HG02884 (cell line): ENCODE measurements at regions not wholly inside any gene's neighbourhood (a gene's known extent, or its start where the extent isn't known, plus 50 kb on each side); places are given as distances from the start of the nearest gene placed in this dataset.

Experiments used
- ATAC-seq: cut with Tn5 transposase; IDR thresholded peaks from one replicate; pipeline ENCODE4 v1.9.1; 2021; ENCODE audit warnings: mild to moderate bottlenecking, moderate library complexity; ENCODE audit not compliant: unreplicated experiment

- no peak for ATAC-seq
These were observed 130.9 kb downstream of the PALM2AKAP2 start for GRCh38 chr9:109910671-109911518.

- no peak for ATAC-seq
These were observed 132.1 kb downstream of the PALM2AKAP2 start for GRCh38 chr9:109912082-109912582.

- ATAC-seq = no peak
These were observed 132.9 kb downstream of the PALM2AKAP2 start for GRCh38 chr9:109912726-109913460.

GRCh38 chr9:109913461-109913810 lies 133.4 kb downstream of the PALM2AKAP2 start:
- no peak for ATAC-seq

GRCh38 chr9:109914280-109915027 lies 134.5 kb downstream of the PALM2AKAP2 start:
- peak; percentile 45 for ATAC-seq

GRCh38 chr9:109916316-109916715 lies 136.3 kb downstream of the PALM2AKAP2 start:
- no peak for ATAC-seq

GRCh38 chr9:109918339-109919163 lies 138.6 kb downstream of the PALM2AKAP2 start:
- ATAC-seq = peak; percentile 68

GRCh38 chr9:109919736-109920408 lies 139.9 kb downstream of the PALM2AKAP2 start:
- ATAC-seq = no peak

- ATAC-seq = no peak
These were observed 142.8 kb downstream of the PALM2AKAP2 start for GRCh38 chr9:109922617-109923470.

- ATAC-seq = no peak
These were observed 143.4 kb downstream of the PALM2AKAP2 start for GRCh38 chr9:109923471-109923760.

- ATAC-seq = no peak
These were observed 143.8 kb downstream of the PALM2AKAP2 start for GRCh38 chr9:109923806-109924205.

- ATAC-seq = no peak
These were observed 145.8 kb downstream of the PALM2AKAP2 start for GRCh38 chr9:109925799-109926198.

GRCh38 chr9:109926421-109926869 lies 146.4 kb downstream of the PALM2AKAP2 start:
- ATAC-seq = no peak

- no peak for ATAC-seq
These were observed 151.6 kb downstream of the PALM2AKAP2 start for GRCh38 chr9:109931623-109932022.

- no peak for ATAC-seq
These were observed 154.3 kb downstream of the PALM2AKAP2 start for GRCh38 chr9:109934136-109934856.

GRCh38 chr9:109934857-109935215 lies 154.8 kb downstream of the PALM2AKAP2 start:
- no peak for ATAC-seq

- ATAC-seq = peak; percentile 72
These were observed 155.5 kb downstream of the PALM2AKAP2 start for GRCh38 chr9:109935406-109936087.
